ENCODE measurements at regions not wholly inside any gene's neighbourhood (a gene's known extent, or its start where the extent isn't known, plus 50 kb on each side); places are given as distances from the start of the nearest gene placed in this dataset.

- H3K27me3 ChIP-seq = no peaks in the 10 kb centered on the region
- no peak overlapping the region for H3K4me3 ChIP-seq
- TF ChIP-seq, protein P1, sequence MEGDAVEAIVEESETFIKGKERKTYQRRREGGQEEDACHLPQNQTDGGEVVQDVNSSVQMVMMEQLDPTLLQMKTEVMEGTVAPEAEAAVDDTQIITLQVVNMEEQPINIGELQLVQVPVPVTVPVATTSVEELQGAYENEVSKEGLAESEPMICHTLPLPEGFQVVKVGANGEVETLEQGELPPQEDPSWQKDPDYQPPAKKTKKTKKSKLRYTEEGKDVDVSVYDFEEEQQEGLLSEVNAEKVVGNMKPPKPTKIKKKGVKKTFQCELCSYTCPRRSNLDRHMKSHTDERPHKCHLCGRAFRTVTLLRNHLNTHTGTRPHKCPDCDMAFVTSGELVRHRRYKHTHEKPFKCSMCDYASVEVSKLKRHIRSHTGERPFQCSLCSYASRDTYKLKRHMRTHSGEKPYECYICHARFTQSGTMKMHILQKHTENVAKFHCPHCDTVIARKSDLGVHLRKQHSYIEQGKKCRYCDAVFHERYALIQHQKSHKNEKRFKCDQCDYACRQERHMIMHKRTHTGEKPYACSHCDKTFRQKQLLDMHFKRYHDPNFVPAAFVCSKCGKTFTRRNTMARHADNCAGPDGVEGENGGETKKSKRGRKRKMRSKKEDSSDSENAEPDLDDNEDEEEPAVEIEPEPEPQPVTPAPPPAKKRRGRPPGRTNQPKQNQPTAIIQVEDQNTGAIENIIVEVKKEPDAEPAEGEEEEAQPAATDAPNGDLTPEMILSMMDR (IDR thresholded peaks at IDR 0.05) = no peak
- no peak for TF ChIP-seq POLR2A (IDR thresholded peaks at IDR 0.05)
- DNase-seq = no peak
- no peaks in the 10 kb centered on the region for H3K36me3 ChIP-seq
- ATAC-seq = no peak
- intact Hi-C loops (cut with DNase I) = no loop called here
- WGBS (ENCODE audit: insufficient coverage, low coverage, low lambda C conversion rate, missing lambda C conversion rate) = 46% methylated on average over 1 of the region's 1 CpG
- H3K27ac ChIP-seq = no peak overlapping the region
- H3K9me3 ChIP-seq = no peaks in the 10 kb centered on the region
- no peaks in the 10 kb centered on the region for H3K4me1 ChIP-seq
Measured at GRCh38 chr4:30862196-30862595, 142.0 kb downstream of the PCDH7 start.

GRCh38 chr4:30863021-30863420 lies 142.9 kb downstream of the PCDH7 start:
- intact Hi-C loops (cut with DNase I) = no loop called here
- ATAC-seq = no peak
- Histone ChIP-seq H3K4me3 (no peak overlapping the region), H3K27me3 (no peaks in the 10 kb centered on the region), H3K9me3 (no peaks in the 10 kb centered on the region), H3K27ac (no peak overlapping the region), H3K4me1 (no peaks in the 10 kb centered on the region), H3K36me3 (no peaks in the 10 kb centered on the region)
- WGBS (ENCODE audit: insufficient coverage, low coverage, low lambda C conversion rate, missing lambda C conversion rate) = 27% methylated on average over 2 of the region's 2 CpGs
- TF ChIP-seq, protein P1 (IDR thresholded peaks at IDR 0.05) = no peak
- TF ChIP-seq POLR2A (IDR thresholded peaks at IDR 0.05) = no peak
- DNase-seq = no peak

- Histone ChIP-seq H3K27me3 (no peaks in the 10 kb centered on the region), H3K4me3 (no peak overlapping the region), H3K27ac (no peak overlapping the region), H3K4me1 (no peaks in the 10 kb centered on the region), H3K9me3 (no peaks in the 10 kb centered on the region), H3K36me3 (no peaks in the 10 kb centered on the region)
- intact Hi-C loops (cut with DNase I) = no loop called here
- TF ChIP-seq, protein P1 (IDR thresholded peaks at IDR 0.05) = no peak
- no peak for TF ChIP-seq POLR2A (IDR thresholded peaks at IDR 0.05)
- 17% methylated on average over 3 of the region's 3 CpGs for WGBS (ENCODE audit: insufficient coverage, low coverage, low lambda C conversion rate, missing lambda C conversion rate)
- DNase-seq = no peak
- ATAC-seq = no peak
Measured at GRCh38 chr4:30865691-30866090, 145.5 kb downstream of the PCDH7 start.

- H3K4me1 ChIP-seq = no peaks in the 10 kb centered on the region
- H3K27me3 ChIP-seq = no peaks in the 10 kb centered on the region
- H3K9me3 ChIP-seq = no peaks in the 10 kb centered on the region
- TF ChIP-seq, protein P1 (IDR thresholded peaks at IDR 0.05) = no peak
- no peak for TF ChIP-seq POLR2A (IDR thresholded peaks at IDR 0.05)
- no peak overlapping the region for H3K4me3 ChIP-seq
- H3K36me3 ChIP-seq = no peaks in the 10 kb centered on the region
- ATAC-seq = no peak
- intact Hi-C loops (cut with DNase I) = no loop called here
- no peak overlapping the region for H3K27ac ChIP-seq
- WGBS (ENCODE audit: insufficient coverage, low coverage, low lambda C conversion rate, missing lambda C conversion rate) = 16% methylated on average over 1 of the region's 1 CpG
- DNase-seq = no peak
Measured at GRCh38 chr4:30866346-30866745, 146.2 kb downstream of the PCDH7 start.

- H3K27ac ChIP-seq = peak overlapping the region in 1 of 3 donors; percentile 7
- intact Hi-C loops (cut with DNase I) = no loop called here
- TF ChIP-seq, protein P1 (IDR thresholded peaks at IDR 0.05) = no peak
- TF ChIP-seq POLR2A (IDR thresholded peaks at IDR 0.05) = no peak
- H3K9me3 ChIP-seq = no peaks in the 10 kb centered on the region
- no peaks in the 10 kb centered on the region for H3K36me3 ChIP-seq
- no peak overlapping the region for H3K4me3 ChIP-seq
- H3K4me1 ChIP-seq = no peaks in the 10 kb centered on the region
- DNase-seq (no peak), ATAC-seq (no peak)
- 46% methylated on average over 1 of the region's 1 CpG for WGBS (ENCODE audit: insufficient coverage, low coverage, low lambda C conversion rate, missing lambda C conversion rate)
- no peaks in the 10 kb centered on the region for H3K27me3 ChIP-seq
Measured at GRCh38 chr4:30866907-30867306, 146.7 kb downstream of the PCDH7 start.

Data from right lobe of liver (tissue), 6 donors.